ENCODE measurements at regions not wholly inside any gene's neighbourhood (a gene's known extent, or its start where the extent isn't known, plus 50 kb on each side); places are given as distances from the start of the nearest gene placed in this dataset.

DNA sequence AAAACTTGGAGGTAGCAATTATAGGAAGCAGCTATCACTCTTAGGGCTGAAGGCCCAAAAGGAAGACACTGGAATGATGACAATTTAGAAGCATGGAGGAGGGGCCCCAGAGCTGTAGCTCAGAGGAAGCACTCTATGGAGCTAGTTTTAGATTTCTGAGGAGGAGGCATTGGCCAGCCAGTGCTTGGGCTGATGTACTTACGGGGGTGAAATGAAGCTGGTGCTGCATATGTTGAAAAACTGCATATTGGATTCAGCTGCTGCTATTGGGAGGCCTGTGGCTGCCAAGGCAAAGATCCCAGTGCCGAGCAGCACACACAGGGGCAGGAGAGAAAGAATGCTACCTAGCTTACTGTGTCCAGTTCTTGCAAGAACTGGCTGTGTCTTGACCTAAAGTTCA lies 53.9 kb upstream of the HMHB1 start:
- Histone ChIP-seq H2AFZ (ENCODE audit: low read length) (no peak overlapping the region), H2BK5ac (ENCODE audit: insufficient read length, low read length) (no peak overlapping the region), H2BK12ac (ENCODE audit: insufficient read length, low read depth, low read length) (no peak overlapping the region), H3K79me1 (ENCODE audit: insufficient read depth, low read depth, low read length, poor library complexity, severe bottlenecking) (no peaks in the 10 kb centered on the region), H3K27ac (ENCODE audit: insufficient read length, low read depth, low read length) (no peak overlapping the region), H4K5ac (ENCODE audit: insufficient read length, low read depth, low read length) (no peak overlapping the region), H4K91ac (ENCODE audit: insufficient read length, low read depth, low read length) (no peak overlapping the region), H2AK5ac (ENCODE audit: insufficient read length, low read length) (no peak overlapping the region), H4K20me1 (ENCODE audit: control insufficient read depth, insufficient read depth, insufficient read length) (no peaks in the 10 kb centered on the region), H3K27me3 (ENCODE audit: insufficient read depth, low read length) (no peaks in the 10 kb centered on the region), H3K4me1 (ENCODE audit: insufficient read depth, low read length) (no peaks in the 10 kb centered on the region), H3K56ac (ENCODE audit: insufficient read length, low read depth, low read length) (no peak overlapping the region), H3K23me2 (ENCODE audit: insufficient read length, low read depth, low read length, poor library complexity, severe bottlenecking) (no peaks in the 10 kb centered on the region), H3K4ac (ENCODE audit: low read depth, low read length) (no peak overlapping the region), H3K23ac (ENCODE audit: insufficient read length, low read depth, low read length) (no peak overlapping the region), H2BK15ac (ENCODE audit: low read depth, low read length) (no peak overlapping the region), H3T11ph (ENCODE audit: low read length) (no peak overlapping the region), H4K8ac (replicated peaks; ENCODE audit: insufficient read length, low read depth, low read length) (no peak overlapping the region), H3K79me2 (ENCODE audit: insufficient read depth, low read length) (no peaks in the 10 kb centered on the region), H3K9me3 (ENCODE audit: control insufficient read depth, low read depth, low read length) (no peaks in the 10 kb centered on the region), H3K14ac (ENCODE audit: insufficient read depth, low read length) (no peak overlapping the region), H3K9ac (ENCODE audit: extremely low read depth, insufficient read length, low read length) (no peak overlapping the region), H3K18ac (ENCODE audit: insufficient read length, low read depth, low read length) (no peak overlapping the region), H2BK120ac (ENCODE audit: low read depth, low read length, poor library complexity, severe bottlenecking) (no peak overlapping the region), H3K4me2 (ENCODE audit: insufficient read depth, insufficient read length, low read length) (no peak overlapping the region), H2BK20ac (ENCODE audit: low read depth, low read length, poor library complexity, severe bottlenecking) (no peak overlapping the region)
- Mint-ChIP-seq H3K4me3 (no peak overlapping the region), H3K27ac (no peak overlapping the region), H3K9me3 (no peaks in the 10 kb centered on the region), H3K4me1 (peaks cover 2 to 3% of the 10 kb centered on the region in 2 experiments; a peak in 3 of 4 replicates), H3K36me3 (ENCODE audit: insufficient read depth in 1 of 3, low read depth in 3 of 3) (no peaks in the 10 kb centered on the region), H3K27me3 (ENCODE audit: low read depth) (no peaks in the 10 kb centered on the region)
- no peak for DNase-seq
- WGBS (ENCODE audit: extremely low coverage, insufficient read length, low lambda C conversion rate), result no CpG with 5 or more reads among the region's 2 CpGs
- TF ChIP-seq, protein P1, sequence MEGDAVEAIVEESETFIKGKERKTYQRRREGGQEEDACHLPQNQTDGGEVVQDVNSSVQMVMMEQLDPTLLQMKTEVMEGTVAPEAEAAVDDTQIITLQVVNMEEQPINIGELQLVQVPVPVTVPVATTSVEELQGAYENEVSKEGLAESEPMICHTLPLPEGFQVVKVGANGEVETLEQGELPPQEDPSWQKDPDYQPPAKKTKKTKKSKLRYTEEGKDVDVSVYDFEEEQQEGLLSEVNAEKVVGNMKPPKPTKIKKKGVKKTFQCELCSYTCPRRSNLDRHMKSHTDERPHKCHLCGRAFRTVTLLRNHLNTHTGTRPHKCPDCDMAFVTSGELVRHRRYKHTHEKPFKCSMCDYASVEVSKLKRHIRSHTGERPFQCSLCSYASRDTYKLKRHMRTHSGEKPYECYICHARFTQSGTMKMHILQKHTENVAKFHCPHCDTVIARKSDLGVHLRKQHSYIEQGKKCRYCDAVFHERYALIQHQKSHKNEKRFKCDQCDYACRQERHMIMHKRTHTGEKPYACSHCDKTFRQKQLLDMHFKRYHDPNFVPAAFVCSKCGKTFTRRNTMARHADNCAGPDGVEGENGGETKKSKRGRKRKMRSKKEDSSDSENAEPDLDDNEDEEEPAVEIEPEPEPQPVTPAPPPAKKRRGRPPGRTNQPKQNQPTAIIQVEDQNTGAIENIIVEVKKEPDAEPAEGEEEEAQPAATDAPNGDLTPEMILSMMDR (conservative IDR thresholded peaks at IDR 0.05), result no peak

Data from H9 (cell line).